COLO829 (cell line): ENCODE measurements at regions not wholly inside any gene's neighbourhood (a gene's known extent, or its start where the extent isn't known, plus 50 kb on each side); places are given as distances from the start of the nearest gene placed in this dataset.
"Not testable (repeated sequence)": the region's sequence is repeated elsewhere in the genome, so short reads cannot be mapped to it uniquely, and the experiment has no call there.

ENCODE experiments used
- DNase-seq: peaks from one replicate; pipeline ENCODE4 v3.0.0; 2012; ENCODE audit warnings: low spot score

DNA sequence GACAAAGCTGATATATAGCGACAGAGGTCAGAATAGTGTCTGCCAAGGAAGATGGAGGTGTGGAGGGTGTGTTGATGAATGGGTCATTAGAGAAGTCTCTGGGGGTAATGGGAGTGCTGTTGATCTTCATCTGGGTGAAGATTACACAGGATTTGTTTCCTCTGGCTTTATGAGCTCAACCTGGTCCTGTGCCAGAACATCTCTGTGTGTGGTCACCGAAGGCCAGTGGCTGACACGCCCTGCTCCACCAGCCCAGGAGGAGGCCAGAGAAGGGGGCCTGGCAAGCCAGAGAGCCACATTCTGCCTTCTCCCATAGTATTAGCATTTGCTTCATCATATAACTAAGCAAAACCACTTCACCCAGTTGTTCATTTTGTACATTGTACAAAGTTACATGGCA, 121.1 kb downstream of the ZNF621 start:
- no peak for DNase-seq

DNA sequence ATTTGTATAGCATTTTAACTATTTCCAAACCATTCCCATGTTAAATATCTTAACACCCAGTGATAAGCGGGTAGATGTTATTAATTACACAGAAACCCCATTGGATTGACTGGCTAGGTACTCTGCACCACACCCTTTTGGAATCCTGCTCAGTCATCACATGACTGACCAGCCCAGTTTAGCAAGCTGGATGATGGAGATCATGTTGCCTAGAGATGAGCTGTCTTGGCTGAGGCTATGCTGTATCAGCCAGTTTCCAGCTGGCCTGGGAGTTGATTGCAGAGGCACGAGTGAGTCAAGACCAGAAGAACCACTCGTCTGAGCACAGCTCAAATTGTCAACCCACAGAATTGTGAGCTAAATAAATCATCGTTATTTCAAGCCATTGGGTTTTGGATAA, 124.6 kb downstream of the ZNF621 start:
- no peak for DNase-seq

DNA sequence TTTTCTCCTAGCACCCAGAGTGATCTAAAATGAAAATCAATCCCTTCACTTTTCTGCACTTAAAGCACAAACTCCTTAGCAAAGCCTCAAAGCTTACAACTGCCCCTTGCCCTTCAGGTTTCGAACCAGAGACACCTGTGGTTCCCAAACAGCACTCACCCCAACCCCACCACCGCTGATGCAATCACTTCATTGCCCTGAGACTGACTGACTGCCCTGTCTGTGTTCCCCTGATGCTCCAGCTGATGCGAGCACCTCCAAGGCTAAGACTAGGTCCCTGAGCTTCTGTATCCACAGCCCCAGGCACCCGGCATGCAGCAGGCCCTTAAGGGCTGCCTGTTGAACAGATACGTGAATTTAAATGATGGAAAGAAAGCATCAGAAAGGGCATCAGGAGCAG, 127.3 kb downstream of the ZNF621 start:
- DNase-seq = no peak

DNA sequence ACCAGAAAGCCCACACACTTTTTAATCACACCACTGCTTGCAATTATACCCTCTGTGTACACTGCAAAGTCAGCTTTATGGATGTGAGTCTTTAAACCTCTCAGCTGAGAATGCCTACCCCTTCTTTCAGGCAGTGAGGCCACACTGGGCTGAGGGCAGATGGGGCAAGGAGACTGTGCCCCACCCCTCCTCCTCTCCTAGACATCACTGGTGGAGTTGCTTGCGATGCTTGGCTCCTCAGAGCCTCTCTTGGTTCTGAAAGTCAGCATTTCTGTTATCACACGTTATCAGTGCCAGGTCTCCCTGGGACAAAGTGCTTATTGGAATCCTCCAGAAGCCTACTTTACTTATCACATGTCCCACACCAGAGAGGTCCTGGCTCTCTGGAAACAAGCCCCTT, 128.2 kb downstream of the ZNF621 start:
- no peak for DNase-seq

DNA sequence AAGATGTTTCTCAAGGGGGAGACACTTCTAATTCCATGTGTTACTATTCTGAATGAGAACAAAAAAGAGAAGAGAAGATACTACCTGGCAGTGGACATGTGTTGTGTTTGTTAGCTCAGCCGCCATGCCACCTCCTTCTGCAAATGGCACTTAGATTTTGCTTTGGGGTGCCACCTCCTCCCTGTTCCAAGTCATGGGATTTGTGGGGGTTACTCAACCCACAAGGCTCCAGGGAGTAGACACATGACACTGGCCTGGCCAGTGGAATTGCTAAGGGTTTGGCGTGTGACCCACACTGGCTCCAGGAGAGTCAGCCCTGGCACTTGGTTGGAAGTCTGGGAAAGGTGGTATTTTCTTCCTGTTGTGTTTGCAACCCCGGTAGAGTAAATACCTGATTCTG, 129.1 kb downstream of the ZNF621 start:
- no peak for DNase-seq

DNA sequence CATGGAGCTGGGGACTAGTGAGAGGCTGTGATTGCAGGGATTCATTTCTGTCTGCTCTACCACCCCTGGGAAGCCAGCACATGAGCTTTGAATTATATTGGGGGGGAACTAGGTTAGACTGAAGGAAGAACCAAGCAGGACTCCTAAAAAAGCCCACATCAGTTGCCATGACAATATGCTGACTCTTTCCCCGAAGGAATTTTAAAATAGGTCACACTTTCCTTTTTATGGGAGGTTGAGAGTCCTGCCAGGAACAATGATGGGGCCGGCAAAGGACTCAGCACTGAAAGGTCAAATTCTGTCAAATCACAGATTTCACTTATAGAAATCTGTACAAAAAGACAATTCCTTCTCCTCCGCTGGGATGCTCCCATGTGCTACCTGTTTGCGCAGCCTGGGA, 130.8 kb downstream of the ZNF621 start:
- no peak for DNase-seq

DNA sequence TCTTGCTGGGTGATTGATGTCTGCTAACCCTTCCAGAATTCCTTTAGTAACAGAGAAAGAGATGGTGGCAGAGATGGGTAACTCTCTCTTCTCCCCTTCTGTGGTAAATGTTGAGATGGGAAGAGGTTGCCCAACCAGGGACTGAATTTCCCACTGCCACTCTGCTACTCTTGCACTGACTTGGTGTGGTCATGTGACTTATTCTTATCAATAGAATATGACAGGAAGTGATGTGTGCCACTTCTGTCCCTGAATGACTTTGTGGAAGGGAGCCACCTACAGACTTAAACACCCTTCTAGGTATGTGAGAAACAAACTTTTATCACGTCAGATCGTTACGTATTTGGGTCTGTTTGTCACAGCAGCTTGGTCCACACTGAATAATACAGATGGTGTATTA, 132.9 kb downstream of the ZNF621 start:
- DNase-seq = no peak

DNA sequence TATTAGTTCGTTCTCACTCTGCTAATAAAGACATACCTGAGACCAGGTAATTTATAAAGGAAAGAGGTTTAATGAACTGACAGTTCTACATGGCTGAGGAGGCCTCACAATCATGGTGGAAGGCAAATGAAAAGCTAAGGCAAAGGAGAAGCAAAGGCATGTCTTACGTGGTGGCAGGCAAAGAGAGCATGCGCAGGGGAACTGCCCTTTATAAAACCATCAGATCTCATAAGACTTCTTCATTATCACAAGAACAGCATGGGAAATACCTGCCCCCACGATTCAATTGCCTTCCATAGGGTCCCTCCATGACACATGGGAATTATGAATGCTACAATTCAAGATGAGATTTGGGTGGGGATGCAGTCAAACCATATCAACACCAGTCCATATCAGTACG, 133.5 kb downstream of the ZNF621 start:
- DNase-seq = no peak

DNA sequence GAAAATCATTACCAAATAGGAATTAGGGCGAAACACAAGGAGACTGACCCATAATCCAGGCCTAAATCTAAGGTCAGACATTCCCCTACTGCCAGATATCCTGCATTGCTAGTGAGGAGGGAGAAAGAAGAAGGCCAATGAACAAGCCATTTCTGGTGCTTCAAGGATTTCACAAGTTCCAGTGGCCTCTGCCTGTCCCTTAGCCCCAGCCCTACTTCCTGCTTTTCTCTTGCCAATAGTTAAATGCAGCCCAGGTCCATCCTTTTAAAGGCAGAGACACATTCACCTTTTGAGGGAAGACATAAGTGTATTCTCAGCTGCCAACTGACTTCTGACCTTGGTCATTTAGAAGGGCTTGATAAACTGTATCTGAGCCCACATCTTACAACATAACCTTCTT, 135.8 kb downstream of the ZNF621 start:
- DNase-seq = no peak

DNA sequence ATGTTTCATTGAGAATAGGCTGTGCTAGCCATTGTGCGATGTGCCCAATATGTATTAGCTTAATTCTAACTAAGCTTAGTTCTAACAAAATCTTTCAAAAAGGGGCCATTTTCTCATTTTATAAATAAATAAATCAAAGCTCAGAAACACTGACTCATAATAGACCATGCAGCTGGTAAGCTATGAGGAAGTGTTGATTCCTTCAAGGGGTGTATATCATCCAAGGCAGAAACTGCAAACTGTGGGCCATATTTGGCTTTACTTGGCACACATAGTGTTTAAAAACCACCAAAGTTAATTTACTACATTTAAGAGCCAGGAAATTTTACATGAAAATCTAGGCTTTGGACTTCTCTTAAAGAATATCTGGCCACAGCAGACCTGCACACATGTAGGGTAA, 136.5 kb downstream of the ZNF621 start:
- no peak for DNase-seq

DNA sequence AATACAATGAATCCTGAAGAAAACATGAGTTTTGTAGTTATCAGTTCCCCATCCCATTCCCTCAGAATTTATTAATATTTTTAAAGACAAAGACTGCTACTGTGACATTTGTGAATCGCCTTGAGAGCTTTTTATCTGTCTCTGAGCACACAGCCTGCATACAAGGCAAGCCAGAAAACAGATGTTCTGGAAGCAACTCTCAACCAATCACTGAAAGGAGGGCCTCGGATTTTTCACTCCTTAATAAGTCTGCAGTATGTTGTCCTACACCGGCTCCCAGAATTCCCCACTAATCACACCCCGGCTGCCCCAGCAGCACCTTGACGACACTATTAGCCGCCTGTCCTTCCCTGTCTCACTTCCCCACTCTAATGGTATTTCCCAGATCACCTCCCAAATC, 138.5 kb downstream of the ZNF621 start:
- DNase-seq = peak; percentile 29

DNA sequence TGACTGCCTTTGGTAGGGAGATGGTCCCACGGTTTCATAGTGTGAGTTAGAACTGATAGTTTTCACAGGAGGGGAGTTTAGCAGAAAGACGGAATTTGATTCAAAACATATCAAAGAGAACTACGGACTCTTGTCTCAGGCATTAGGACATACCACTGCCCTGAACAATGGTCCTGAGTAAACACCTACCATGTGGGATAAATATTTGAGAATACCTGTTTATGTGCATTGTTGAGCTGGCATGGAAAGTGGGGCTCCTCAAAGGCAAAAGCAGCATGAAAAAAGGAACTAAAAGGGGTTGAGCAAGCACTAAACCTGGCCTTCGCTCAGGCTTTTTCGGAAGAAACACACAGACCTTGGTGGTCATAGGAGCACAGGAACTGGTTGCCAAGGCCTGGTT, 144.4 kb downstream of the ZNF621 start:
- DNase-seq = no peak

DNA sequence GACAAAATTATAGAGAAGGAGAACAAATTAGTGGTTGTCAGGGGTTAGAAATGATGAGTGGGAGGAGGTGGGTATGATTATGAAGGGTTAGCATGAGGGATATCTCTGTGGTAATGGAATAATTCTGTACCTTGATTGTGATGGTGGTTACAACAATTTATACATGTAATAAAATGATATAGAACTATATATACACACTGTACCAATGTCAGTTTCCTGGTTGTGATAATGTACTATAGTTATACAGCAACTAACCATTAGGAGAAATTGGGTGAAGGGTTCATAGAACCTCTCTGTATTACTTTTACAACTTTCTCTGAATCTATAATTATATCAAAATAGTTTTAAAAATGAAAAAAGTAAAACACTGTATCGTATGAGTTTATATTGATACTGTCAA, 148.1 kb downstream of the ZNF621 start:
- DNase-seq = no peak

DNA sequence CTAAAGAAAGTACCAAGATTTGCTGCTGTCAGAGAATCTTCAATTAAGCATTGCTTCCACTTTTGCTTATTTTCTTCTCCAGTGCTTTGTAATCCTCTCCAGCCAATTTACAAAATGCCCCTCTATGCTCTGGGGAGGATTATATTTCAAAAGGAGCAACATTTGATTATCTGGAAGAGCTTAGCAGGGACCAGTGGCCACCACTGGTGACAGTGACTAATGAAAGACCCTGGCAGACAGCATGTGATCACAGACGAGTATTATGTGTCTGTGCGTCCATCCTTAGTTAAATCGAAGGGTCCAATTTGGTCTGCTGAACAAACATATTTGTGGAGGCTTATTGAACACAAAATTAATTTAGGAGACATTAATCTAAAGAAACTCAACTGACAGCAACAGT, 152.6 kb downstream of the ZNF621 start:
- DNase-seq = no peak

DNA sequence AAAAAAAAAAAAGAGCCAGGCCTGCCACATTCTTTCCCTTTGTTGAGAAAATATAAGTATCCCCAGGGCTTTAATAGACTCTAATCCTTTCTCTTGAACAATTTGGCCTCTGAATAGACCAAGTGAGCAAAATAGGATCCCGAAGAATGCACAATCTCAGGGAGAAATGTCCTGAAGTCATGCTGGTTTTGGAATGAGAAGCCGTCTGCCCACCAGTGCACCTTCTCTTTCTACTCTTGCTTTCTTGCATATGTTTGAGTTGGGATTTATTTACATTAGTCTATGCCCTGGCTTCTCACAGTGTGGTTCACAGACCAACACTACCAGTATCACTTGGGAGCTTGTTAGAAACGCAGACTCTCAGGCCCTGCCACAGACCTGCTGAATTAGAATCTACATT, 153.0 kb downstream of the ZNF621 start:
- no peak for DNase-seq

DNA sequence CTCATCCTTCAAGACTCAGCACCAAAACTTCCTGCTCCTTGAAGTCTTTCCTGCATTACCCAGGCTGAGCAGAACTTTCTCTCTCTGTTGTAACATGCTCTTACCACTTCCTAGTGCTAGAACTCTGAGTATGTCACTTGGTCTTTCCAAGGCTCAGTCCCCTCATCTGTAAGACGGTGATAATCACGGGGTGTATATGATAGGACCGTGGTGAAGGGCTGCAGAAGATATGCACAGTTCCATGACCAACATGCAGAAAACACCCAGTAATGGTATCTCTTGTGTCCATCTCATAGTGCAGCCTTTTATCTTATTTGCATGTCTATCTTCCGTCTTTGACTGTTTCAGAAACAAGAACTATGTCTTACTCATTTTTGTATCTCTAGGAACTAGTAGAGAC, 154.5 kb downstream of the ZNF621 start:
- no peak for DNase-seq

DNA sequence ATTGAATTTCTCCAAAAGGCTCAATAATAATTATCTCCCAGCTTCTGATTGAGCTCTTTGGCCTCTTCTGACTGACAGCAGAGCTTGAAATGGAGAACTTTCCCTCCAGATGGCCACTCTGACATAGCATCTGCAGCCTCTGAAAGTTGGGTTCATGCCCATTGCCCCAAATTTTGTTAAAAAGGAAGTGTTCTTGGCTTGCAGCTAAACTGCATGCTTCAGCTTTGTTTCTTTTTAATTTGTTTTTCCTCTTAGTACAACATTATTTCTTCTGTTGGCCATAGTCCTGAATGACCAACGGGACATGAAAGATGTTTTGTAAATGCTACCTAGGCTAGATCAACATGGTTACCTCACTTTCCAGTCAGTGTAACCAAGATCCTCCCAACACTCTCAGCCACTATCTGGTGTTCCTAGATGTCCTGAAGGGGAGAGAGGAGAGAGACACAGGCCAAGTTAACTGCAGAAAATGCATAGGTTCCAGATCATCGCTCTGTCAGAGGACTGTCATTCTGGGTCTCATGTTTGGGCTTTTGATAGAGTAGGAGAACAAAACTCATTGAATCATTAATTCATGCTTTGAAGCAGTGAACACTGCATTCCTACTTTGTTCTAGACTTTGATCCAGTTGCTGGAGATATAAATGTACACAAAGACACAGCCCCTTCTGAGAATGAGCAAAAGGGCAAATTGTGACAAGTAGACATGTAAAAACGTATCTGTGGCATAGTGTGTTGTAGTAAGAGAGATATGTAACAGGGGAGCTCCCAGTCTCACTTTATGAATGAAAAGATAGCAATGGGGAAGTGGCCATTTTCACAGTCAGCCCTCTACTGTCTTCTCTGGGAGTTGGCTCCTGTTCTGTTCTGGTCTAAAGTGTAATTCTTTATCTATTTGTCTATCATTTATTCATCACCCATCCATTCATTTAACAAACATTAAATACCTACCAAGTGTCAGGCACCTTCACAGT, 156.2 kb downstream of the ZNF621 start:
- no peak for DNase-seq

DNA sequence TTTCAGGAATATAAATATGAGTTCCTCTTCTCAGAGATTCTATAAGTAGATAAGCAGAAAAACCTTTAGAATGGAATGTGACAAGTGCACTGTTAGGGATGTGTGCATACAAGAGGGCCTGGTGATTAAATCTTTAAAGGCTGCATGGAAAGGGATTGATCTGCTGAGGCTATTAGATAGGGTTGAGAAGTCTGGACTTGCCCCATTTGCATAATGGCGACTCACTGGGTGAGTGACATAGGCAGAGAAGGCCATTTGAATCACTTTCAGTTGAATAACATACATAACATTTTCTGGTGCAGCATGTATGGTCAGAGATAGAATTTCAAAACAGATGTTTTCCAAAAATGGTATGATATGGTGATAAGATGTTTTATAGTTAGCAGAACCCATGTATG, 156.9 kb downstream of the ZNF621 start:
- no peak for DNase-seq

DNA sequence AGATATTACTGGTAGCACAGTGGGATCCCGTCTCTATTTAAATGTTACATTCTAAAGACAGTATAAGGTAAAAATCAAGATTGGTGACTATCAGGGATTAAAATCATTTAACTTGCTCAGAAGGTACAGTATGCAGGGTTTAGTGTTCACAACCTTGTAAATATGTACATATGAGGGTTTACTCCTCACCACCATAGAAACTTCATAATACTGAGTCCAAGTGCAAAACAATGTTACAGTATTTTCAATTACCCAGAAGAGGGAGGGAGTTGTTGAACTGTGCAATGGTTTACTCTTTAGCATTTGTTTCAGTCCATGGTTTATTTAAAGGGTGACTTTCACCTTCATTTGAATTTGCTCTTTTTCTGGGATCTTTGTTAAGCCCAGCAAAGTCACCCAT, 165.1 kb downstream of the ZNF621 start:
- no peak for DNase-seq

DNA sequence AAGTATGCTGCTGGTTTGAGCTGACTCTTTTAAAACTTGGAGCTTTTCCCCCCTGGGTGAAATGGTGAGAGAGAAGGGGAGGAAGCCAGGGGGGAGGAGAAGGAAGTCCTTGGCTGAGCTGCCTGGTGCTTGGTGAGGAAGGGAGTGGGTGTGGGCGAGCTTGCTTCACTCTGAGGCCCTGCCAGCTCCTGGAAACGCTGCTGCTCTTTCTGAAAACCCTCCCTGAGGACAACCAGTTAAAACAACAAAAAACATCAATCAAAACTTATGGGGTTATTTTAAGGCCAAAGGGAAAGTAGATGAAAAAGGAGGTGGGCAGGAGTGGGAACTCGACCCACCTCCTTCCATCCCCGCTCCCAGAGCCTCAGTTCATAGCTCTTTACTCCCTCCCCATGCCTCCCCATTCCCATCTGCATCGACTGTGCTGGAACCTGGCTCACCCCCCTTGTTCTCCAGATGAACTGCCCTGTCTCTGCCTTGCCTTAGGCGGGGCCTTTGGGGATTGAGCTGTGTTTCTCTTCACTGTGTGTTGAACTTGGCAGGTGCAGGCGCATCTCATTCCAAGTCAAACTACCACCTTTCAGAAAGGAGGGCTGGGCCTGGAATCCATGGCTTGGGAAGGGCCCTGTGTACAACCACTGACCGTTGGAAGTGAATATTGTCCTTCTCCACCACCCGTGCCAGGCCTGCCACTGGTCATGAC, 166.1 kb downstream of the ZNF621 start:
- DNase-seq = peak; percentile 38

DNA sequence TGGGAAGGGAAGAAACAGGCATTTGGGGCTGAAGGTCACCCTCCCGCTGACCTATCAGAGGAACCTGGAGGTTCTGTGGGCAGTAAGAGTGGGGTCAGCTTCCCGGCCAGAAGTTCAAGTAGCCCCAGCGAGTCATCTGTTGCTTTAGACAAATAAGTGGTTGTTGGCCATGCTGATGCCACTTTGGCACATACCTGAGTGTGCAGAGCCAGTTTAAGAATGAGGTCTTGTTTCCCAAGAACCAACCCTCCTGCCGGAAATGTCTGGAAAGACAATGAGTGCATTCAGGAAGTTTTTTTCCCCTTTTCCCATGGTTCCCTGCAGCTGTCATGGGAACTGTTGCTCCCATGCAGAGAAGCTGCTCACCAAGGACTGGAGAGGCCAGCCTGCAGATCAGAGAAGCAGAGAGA, 166.7 kb downstream of the ZNF621 start:
- peak; percentile 99 for DNase-seq

DNA sequence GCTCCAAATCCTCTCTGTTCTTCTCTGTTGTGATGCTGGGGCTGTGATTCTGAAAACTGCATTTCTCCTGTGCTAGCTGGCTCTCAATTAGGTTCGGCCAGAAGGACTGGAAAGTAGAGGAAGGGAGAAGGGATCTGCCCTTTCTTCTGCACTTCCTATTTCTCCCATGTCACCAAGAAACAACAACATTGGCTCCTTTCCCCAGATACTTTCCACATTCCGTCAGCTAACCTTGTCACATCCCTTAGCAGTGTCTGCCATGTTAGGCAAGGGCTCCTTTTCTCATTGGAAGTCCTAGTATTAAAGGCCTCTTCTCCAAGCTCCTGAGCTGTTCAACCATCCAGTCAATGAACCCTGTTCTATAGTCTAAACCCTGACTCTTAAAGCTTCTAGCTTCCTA, 171.1 kb downstream of the ZNF621 start:
- no peak for DNase-seq

DNA sequence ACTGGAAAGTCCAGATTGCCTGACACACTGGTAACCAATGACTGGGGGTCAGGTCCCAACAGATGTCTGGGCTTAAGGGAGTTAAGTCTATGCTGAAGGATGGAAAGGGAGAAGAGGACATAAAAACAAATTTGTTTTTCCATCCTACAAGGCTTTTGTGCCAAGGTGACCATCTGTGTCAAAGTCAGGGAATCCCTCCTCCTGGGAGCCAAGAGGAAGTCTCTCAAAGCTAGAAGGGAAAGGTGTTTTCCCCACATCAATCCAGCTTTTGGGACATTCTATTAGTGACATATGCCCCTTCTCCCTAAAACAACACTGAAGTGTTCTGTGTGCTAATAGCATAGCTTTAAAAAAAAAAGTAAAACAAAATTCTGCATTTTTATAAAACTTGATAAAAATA, 173.9 kb downstream of the ZNF621 start:
- DNase-seq = not testable (repeated sequence)
